T-helper 1 cell treated with Interleukin-12 subunit alpha and Interleukin-12 subunit beta and Interleukin-4 antibody, amounts not matched to agents 30 ng/mL and 1 ng/mL, for 36 hours (primary cell): ENCODE measurements at regions not wholly inside any gene's neighbourhood (a gene's known extent, or its start where the extent isn't known, plus 50 kb on each side); places are given as distances from the start of the nearest gene placed in this dataset.
"Not testable (repeated sequence)": the region's sequence is repeated elsewhere in the genome, so short reads cannot be mapped to it uniquely, and the experiment has no call there.

Experiments used
- intact Hi-C: fragments of 100-400 bp; cut with micrococcal nuclease; formaldehyde crosslinking; loops from one replicate; pipeline ENCODE4 v1.15.1; 2024

- intact Hi-C loops: no loop called here
Observed at GRCh38 chr16:58931436-58931835, 197.3 kb upstream of the GOT2 start.

GRCh38 chr16:58923094-58923493 is 189.0 kb upstream of the GOT2 start:
- intact Hi-C loops: no loop called here

- intact Hi-C loops: no loop called here
Observed at GRCh38 chr16:58913456-58913855, 179.3 kb upstream of the GOT2 start.

- intact Hi-C loops: no loop called here
Observed at GRCh38 chr16:58912571-58912970, 178.5 kb upstream of the GOT2 start.

- intact Hi-C loops: no loop called here
Observed at GRCh38 chr16:58906981-58907715, 173.0 kb upstream of the GOT2 start.

- intact Hi-C loops: no loop called here
Observed at GRCh38 chr16:58904291-58904690, 170.2 kb upstream of the GOT2 start.

- intact Hi-C loops: no loop called here
Observed at GRCh38 chr16:58889516-58889915, 155.4 kb upstream of the GOT2 start.

- intact Hi-C loops: no loop called here
Observed at GRCh38 chr16:58885528-58886170, 151.5 kb upstream of the GOT2 start.

- intact Hi-C loops: no loop called here
Observed at GRCh38 chr16:58884141-58884540, 150.0 kb upstream of the GOT2 start.

GRCh38 chr16:58883131-58883530 is 149.0 kb upstream of the GOT2 start:
- intact Hi-C loops: no loop called here

- intact Hi-C loops: no loop called here
Observed at GRCh38 chr16:58882292-58882691, 148.2 kb upstream of the GOT2 start.

- intact Hi-C loops: not testable (repeated sequence)
Observed at GRCh38 chr16:58878641-58879040, 144.5 kb upstream of the GOT2 start.

GRCh38 chr16:58866935-58867334 is 132.8 kb upstream of the GOT2 start:
- intact Hi-C loops: no loop called here

GRCh38 chr16:58863761-58864160 is 129.6 kb upstream of the GOT2 start:
- intact Hi-C loops: no loop called here

GRCh38 chr16:58863042-58863441 is 128.9 kb upstream of the GOT2 start:
- intact Hi-C loops: no loop called here

GRCh38 chr16:58862334-58863021 is 128.4 kb upstream of the GOT2 start:
- intact Hi-C loops: no loop called here

- intact Hi-C loops: no loop called here
Observed at GRCh38 chr16:58859958-58860669, 126.0 kb upstream of the GOT2 start.

GRCh38 chr16:58858577-58858976 is 124.5 kb upstream of the GOT2 start:
- intact Hi-C loops: not testable (repeated sequence)

- intact Hi-C loops: no loop called here
Observed at GRCh38 chr16:58855291-58855863, 121.3 kb upstream of the GOT2 start.

GRCh38 chr16:58853854-58854791 is 120.0 kb upstream of the GOT2 start:
- intact Hi-C loops: no loop called here

GRCh38 chr16:58850678-58851020 is 116.5 kb upstream of the GOT2 start:
- intact Hi-C loops: no loop called here
